GM12874 (cell line): ENCODE measurements at regions not wholly inside any gene's neighbourhood (a gene's known extent, or its start where the extent isn't known, plus 50 kb on each side); places are given as distances from the start of the nearest gene placed in this dataset.

Experiments
- TF ChIP-seq, protein P1 (sequence below): IDR thresholded peaks from 2 replicates; pipeline ENCODE4 v1.5.1; 2011; ENCODE audit warnings: low read depth, mild to moderate bottlenecking, control low read depth, low read length, moderate library complexity; ENCODE audit not compliant: insufficient read depth

DNA sequence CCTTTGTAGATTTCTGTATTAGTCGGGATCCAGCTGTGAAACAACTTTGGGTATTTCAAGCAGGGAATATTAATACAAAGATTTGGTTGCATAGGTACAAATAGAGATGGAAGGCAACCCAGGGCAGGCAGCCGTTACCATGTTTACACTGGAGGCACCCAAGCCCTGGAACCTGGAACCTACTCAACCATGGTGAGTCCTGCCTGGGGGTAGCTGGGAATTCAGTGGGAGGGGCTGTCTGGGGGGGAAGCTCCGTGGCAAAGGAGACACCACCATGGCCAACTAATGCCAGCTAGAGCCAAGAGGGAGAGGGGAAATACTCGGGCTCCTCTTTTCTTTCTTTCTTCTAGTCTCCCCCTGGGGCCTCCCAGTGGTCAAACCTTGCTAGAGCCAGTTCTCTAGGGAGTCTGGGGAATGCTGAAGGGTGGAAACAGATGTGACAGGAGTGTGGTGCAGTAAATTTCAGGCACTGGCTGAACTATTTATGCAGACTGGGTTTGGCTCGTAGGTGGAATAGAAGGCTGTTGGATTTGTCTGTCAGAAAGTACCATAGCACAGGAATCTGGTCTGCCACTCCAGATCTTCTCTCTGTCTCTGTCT is 91.9 kb upstream of the CACNA1E start:
- TF ChIP-seq, protein P1, sequence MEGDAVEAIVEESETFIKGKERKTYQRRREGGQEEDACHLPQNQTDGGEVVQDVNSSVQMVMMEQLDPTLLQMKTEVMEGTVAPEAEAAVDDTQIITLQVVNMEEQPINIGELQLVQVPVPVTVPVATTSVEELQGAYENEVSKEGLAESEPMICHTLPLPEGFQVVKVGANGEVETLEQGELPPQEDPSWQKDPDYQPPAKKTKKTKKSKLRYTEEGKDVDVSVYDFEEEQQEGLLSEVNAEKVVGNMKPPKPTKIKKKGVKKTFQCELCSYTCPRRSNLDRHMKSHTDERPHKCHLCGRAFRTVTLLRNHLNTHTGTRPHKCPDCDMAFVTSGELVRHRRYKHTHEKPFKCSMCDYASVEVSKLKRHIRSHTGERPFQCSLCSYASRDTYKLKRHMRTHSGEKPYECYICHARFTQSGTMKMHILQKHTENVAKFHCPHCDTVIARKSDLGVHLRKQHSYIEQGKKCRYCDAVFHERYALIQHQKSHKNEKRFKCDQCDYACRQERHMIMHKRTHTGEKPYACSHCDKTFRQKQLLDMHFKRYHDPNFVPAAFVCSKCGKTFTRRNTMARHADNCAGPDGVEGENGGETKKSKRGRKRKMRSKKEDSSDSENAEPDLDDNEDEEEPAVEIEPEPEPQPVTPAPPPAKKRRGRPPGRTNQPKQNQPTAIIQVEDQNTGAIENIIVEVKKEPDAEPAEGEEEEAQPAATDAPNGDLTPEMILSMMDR, result no peak

DNA sequence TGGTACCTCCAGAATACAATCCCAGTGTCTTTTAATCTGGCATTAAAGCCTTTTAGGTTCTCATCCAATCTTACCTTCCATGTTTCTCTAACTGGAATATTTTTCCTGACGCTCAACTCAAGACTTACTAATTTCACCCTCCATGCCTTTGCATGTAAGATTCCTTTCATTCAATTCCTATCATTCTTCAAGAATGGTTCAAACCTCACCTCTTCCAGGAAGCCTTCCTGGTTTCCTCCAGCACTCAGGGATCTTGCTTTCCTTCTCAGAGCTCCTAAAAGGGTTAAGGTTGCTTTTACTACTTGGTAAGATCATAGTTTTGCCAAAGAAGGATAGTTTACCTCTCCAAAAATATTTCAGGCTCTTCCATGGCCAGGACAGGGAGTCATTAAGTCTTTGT is 91.2 kb upstream of the CACNA1E start:
- TF ChIP-seq, protein P1, result no peak

DNA sequence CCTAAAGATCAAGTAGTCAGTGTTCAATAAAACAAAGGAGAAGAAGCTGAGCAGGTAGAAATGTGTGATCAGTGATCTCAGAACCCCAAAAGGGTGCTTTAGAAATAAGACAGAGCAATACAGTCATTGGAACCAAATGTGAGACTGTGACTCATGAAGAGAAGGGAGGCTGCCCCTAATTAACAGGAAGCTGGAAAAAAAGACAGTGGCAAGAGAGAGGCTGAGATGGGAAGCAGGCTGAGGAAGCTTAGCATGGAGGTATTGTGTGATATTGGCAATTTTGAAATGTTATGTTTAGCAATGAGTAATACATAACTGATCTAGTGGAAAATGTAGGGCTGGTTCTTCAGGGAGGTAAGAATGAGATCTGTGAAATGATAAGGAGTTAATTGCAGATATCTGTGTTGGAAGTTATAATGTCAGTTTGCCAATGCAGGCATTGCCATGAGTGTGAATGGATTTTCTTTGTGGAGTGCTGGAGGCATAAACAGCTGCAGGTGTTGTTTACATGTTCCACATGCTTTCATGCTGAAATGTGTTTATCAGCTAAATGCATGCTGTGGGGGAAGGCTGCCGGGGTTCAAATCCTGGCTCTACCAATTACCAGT is 90.6 kb upstream of the CACNA1E start:
- TF ChIP-seq, protein P1, result no peak

- TF ChIP-seq, protein P1, result no peak
These were observed 88.6 kb upstream of the CACNA1E start for GRCh38 chr1:181394766-181395165.

DNA sequence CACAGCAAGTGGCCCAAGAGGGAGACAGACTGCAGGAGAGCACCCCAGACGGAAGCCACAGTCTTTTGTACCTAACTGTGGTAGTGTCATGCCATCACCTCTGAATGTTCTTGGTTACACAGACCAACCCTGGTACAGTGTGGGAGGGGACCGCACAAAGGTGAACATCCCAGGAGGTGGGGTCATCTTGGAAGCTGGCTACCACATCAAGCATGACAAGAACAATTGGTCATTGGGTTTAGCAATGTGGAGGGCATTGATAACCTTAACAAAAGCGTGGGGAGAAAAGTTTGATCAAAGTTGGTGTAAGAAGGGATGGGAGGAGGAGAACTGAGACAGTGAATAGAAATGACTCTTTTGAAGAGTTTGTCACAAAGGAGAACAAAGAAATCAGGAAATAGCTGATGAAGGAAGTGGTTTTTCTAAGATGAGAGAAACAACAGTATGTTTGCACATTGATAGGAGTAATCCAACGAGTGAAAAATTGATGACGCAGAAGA is 87.1 kb upstream of the CACNA1E start:
- TF ChIP-seq, protein P1, result no peak

GRCh38 chr1:181396811-181397210 is 86.5 kb upstream of the CACNA1E start:
- TF ChIP-seq, protein P1, result no peak

- TF ChIP-seq, protein P1, result no peak
These were observed 85.5 kb upstream of the CACNA1E start for GRCh38 chr1:181397845-181398244.
